ENCODE measurements at regions not wholly inside any gene's neighbourhood (a gene's known extent, or its start where the extent isn't known, plus 50 kb on each side); places are given as distances from the start of the nearest gene placed in this dataset.
"Not testable (repeated sequence)": the region's sequence is repeated elsewhere in the genome, so short reads cannot be mapped to it uniquely, and the experiment has no call there.

DNA sequence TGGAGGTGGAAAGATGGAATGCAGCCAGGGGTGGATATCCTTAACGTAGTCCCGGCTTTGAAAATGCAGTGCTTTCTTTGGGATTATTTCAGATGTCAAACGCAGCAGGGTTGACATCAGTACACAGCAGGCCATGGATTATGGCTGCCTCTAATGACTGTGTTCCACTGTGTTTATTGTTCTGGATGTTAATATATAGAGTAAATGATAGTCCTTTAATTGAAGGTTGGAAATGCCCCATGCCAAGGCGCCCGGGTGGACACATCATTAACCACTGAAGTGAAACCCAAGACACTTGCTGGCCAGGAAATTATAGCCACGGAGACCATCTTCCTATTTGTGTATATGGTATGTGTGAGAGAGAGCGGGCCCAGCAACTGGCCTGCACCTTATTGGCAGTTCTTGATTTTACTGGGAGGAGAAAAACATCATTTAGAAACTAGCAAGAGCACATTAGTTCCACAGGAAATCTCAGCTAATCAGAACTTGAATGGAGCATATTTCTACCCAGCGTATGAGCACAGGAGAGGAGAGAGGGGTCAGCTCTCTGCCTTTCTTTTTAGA is 254.9 kb upstream of the RASGRP1 start:
- no peak for DNase-seq

DNA sequence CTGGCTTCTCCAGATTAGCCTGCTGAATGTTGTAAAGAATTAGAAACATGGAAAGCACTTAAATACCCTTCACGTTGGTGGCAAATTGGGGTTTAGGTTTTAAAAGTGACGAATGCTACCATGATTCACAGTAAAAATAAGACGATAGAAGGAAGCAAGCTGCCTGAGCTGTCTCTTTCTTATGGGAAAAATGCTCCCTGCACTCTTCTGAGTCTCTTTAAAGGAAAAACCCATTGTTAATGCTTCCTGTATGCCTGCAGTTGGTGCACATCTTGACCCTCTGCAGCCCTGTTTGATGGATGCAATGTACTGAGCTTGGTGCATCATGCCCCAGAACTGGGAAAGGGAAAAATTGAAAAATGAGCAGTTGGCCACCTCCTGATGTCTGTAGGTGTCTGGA is 258.6 kb upstream of the RASGRP1 start:
- DNase-seq = no peak

DNA sequence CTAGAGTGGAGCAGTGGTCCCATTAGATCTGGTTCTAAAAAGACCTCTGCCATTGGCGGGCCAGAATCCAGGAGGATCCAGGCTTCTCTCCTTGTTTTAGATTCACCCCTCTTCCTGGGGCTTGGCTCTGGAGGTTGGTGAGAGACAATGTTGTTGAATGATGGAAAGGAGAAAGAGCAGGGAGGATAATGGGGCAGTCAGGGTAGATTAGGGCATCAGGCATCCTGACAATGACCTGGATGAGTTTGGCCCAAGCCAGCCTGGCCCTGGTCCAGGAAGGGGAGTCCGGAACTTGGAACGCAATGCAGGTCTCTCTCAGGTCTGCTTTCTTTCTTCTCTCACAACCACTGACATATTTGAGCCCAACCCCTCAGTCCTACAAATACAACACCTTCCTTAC is 260.1 kb upstream of the RASGRP1 start:
- DNase-seq = no peak

DNA sequence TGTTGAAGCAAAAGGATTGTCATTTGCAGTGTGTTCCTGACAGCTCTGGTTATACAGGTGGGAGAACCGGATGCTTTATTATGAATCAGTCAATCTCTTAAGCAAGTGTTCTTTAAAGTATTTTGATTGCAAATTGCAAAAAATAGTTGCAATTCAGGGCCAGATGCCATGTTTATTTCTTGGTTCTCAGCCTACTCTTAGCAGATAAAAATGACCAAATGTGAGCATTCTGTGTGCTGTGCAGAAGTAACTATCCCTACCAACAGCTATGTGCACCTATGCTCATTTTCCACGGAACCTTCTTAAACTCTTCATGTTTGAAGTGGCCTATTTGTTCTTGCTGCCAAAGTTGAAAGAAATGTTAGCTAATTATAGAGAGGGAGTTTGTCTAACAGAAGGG is 262.3 kb upstream of the RASGRP1 start:
- no peak for DNase-seq

DNA sequence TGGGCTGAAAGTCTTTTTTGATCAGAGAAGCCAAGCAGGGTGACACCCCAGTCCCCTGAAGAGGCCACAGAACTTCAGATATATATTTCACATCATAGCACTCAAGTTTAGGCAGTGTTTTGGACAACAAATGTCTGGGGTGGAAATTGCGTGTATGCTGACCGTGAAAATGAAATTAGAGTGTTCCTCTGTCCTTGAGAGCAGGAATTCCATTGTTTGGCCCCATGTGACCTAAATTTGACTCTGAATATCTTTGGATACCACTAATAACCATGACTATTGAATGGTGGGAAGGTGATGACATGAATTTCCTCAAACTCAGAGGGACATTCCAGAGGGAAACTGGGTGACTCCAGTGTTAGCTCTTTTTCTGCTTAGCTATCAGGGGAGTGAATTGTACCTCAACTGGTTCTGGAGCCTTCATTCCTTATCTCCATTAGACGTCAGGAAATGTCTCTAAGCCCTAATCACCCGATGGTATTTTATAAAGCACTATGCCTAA is 263.5 kb upstream of the RASGRP1 start:
- no peak for DNase-seq

DNA sequence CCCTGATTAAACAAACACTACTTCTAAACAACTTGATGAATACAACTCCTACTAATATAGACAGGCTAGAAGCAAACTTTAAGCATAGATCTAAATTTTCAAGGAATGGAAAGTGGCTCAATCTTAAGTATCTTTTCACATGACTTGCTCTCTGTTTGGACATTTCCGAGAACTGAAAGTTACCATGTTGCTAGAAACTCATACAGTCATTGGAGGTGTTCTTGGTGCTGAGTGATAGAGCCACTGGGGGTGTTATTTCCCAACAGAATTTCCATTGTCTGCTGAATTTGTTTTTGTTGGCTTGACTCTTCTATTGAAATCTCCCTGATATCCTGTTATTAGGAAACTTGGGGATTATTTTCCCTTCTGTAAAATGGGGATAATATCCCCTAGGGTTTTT is 264.5 kb upstream of the RASGRP1 start:
- DNase-seq = no peak

DNA sequence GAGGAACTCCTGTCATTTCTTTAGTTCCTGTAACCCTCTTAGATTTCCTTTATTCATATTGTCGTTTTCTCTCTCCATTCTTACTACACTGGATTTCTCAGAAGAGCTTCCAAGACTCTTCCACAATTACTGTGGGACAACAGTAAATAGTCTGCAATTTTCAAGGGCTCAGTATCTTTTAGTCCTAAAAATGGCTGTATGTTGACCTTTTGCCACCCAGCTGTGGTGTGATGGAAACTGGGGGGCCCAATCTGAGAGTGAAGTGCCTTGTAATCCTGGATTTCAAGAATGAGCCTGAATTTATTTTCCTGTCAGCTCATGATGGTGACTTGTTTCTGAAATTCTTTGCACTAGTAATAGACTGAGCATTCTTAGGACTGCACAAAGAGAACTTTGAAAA is 277.6 kb upstream of the RASGRP1 start:
- DNase-seq = no peak

DNA sequence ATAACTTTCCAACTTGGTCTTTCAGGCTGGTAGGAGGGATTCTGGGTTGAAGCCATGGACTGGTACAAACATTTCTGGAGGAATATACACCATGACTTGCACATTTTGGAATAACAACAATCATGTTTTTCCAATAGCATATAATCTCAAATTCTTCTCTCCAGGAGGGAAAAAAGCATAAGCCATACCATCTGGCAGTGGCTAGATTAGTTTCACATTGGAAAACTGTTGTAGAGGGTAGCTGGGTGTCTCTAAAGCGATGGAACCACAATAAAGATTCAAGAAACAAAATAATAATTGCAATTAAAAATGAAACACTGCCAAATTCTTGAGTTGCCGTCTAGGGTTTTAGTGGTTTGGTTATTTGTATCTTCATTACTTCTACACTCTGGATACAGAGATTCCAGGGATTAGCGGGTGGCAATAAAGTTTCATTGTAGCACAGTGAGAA is 278.5 kb upstream of the RASGRP1 start:
- no peak for DNase-seq

DNA sequence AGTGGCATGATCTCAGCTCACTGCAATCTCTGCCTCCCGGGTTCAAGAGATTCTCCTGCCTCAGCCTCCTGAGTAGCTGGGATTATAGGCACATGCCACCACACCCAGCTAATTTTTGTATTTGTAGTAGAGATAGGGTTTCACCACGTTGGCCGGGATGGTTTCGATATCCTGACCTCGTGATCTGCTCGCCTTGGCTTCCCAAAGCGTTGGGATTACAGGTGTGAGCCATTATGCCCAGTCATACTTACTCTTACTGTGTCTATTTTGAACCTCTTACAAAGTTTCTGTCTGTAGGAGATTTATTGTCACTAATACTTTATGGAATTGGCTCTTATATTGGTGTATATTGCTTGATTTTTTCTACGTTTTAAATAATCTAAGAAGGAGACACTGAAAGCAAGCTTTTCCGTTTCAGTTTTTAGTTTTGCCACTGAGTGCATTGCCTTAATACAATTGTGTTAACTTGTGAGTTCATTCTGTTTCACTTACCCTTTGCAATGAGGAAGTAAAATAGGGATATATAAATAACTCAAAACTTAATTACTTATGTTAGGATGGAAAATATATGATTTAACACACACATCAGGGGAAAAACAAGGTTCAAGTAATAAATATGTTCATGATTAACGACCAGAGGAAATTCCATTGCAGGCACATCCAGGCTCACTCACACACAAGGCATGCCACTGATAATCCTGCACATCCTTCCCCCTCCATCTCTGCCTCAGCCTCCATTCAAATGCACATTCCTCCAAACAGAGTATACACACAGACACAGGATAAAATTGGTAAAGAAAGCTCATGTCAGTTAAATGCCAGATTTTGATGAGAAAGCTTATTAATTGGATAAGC is 279.3 kb upstream of the RASGRP1 start:
- DNase-seq = no peak

DNA sequence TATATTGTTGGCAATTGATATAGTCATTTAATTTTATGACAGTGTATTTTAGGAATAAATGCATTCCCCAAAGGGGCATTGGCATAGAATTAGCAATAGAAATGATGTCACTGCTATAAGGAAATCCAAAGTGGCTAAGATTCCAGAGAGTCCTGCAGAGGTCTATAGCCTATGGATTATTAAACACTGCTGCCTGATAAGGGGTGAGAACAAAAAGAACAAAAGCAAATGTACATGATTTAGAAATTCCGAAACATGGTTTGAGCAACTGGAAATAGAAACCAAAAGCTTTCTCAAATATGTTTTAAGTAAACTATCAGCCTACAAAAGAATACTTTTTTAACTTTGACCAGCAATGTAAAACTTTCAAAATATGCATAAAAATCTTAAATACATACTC is 280.1 kb upstream of the RASGRP1 start:
- DNase-seq = no peak

DNA sequence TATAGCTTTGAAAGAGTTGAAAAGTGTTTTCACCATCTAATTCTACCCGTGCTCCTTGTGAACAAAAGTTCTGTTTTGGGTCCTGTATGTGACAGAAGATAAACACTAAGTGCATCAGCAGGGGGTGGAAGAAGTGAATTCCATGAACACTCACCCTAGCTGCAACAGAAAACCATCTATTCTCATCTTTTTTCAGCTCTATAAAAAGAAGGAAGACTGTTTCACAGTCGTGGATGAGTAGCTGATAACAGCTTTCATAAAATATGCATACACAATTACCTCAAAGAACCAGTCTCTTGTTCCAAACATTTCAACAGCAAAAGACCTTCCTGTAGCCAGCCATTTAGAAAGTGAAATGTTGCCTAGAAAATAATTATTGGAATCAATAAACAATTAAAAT is 281.7 kb upstream of the RASGRP1 start:
- DNase-seq = no peak

DNA sequence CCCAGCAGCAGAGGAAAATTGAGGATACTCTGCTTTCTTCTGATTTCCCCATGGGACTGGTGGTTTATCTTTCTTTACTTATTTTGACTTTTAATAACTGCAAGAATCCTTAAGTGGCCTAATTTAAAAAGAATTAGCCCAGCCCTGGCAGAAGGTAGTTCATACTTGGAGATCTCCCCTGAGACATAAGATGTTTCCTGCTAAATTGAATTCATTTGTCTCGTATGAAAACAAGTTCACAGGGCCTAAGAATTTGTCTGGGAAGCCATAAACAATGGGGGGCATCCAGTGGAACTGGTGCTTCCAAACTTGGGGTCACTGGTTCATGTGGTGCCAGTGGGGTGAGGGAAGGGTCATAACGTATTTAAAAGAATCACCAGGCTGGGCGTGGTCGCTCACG is 283.1 kb upstream of the RASGRP1 start:
- no peak for DNase-seq

DNA sequence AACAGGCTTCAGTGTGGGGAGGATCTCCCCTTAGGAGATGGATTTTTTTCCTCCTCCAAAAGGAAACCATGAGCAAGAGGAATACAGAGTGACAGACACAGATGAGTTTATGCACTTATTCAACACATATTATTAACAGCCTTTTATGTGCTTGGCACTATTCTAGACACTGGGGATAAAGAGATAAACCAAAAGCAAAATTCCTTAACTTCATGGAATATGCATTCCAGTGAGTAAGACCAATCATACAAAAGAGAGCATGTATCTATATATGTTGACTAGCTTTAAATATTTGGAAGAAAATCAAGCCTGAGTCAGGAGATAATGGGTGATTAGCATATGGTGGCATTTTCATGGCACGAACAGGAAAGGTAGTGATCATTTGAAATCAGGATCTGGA is 284.4 kb upstream of the RASGRP1 start:
- no peak for DNase-seq

DNA sequence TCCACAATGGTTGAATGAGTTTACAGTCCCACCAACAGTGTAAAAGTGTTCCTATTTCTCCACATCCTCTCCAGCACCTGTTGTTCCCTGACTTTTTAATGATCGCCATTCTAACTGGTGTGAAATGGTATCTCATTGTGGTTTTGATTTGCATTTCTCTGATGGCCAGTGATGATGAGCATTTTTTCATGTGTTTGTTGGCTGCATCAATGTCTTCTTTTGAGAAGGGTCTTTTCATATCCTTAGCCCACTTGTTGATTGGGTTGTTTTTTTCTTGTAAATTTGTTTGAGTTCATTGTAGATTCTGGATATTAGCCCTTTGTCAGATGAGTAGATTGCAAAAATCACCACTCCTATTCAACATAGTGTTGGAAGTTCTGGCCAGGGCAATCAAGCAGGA is 287.6 kb upstream of the RASGRP1 start:
- DNase-seq = not testable (repeated sequence)

DNA sequence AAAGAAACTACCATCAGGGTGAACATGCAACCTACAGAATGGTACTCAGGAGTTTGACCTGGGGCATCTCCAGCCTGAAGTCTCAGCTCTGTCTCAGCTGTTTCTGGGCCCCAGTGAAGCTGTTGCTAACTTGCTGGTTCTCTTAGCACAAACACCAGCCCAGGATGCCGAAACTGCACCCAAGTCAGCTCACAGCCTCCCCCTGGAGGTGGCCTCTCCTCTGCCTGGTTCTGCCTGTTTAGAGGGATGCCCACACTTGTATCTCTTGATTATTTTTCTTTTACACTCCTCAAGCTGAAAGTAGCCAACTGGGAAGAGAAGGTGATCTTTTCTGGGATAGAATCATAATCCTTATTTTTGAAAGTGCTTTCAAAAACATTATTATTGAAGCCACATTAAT is 289.0 kb upstream of the RASGRP1 start:
- no peak for DNase-seq

DNA sequence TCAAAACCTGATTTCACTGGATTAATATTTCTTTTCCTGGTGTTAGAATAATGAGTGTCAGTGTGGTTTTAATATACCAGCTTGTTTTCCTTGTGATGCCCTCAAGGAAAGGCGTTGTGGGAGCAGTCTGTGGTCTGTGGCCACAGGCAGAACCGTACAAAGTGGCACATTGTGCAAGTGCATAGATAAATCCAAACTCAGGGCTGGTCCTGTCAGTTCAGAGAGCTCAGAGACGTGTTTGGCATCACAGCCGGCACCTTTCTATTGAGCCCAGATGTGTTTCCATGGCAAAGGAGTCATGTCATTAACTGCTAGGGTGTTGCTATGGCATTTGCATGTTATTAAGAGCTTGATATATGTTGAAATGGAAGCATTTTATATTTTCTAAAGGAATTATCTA is 289.9 kb upstream of the RASGRP1 start:
- no peak for DNase-seq

DNA sequence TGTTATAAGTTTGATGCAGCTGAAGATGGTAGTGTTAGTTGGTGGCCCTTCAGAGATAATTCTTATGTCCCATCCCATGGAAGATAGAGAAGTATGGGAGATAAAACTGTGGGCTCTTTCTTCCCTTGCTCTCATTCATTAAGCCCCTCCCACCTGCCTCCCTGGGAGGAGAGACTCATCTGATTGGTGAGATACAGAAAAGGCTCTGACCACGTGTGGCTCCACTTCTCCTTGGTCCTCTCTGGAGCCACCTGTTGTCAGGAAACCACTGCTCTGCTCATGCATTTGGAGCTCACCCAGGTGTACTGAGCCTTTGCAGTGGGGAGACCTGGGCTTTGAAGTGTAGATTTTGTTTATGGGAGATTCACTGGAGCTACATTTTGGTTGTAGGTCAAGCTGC is 293.2 kb upstream of the RASGRP1 start:
- DNase-seq = no peak

DNA sequence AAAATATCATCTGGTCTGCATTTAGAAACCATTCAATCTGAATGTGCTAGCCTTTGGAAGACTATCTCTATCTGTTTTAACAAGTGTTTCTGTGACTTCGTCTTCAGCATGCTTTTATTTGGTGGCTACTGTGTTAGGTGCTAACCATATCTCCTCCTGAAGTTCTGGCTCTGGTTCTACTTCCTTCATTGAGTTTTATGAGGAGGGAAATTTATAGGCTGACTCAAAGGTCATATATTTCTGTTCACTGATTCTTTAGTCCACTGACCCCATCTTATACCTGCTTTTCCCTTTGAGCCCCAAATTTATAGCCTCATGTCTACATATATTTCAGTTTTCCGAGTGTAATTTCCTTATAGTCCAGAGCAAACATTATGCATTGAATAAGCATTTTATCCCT is 295.0 kb upstream of the RASGRP1 start:
- DNase-seq = no peak

DNA sequence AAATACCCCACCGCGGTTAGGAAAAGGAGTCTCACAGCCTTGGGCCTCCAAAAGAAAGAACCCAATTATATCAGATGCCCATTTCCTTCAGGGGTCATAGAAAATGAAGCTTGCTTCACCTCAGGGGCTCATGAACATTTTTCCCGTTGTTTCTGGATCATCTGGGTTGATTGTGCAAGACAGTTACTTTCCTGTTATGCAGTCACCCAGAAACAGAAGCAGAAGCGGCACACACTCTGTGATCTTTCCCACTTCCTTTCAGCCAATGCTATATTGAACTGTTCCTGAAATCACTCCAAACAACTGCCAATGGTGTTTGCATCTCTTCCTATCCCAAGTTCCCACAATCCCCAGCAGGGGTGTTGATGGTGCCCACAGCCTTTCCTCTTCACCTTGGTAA is 295.6 kb upstream of the RASGRP1 start:
- no peak for DNase-seq

DNA sequence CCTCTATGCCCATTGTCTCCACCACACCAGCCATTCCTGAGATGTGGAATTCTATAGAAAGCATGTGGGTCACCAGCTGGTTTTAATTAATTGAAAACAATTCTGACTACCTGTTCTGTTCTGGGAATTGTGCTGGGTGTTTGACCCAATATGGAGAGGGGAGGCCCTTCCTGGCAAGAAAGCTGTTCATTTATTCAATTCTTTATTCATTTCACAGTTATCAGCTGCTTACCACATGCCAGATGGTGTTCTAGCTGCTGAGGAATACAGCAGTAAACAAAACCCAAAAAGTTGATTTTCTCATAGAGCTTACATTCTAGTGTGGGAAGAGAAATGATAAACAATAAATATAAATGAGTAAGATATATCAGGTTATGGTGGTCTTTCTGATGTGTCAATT is 296.1 kb upstream of the RASGRP1 start:
- DNase-seq = no peak

DNA sequence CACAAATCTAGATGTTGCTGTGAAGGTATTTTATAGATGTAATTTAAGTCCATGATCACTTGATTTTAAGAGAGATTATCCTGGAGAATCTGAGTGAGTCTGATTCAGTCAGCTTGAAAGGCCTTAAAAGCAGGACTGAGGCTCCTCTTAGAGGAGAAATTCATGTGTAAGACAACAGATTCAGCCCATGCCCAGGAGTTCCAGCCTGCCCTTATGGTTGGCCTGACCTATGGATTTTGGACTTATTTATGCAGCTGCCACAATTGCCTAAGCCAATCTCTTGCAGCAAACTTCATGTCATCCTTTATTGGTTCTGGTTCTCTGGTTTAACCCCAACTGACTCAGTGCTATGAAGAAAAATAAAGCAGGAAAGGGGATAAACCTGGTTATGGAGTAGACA is 296.5 kb upstream of the RASGRP1 start:
- no peak for DNase-seq

DNA sequence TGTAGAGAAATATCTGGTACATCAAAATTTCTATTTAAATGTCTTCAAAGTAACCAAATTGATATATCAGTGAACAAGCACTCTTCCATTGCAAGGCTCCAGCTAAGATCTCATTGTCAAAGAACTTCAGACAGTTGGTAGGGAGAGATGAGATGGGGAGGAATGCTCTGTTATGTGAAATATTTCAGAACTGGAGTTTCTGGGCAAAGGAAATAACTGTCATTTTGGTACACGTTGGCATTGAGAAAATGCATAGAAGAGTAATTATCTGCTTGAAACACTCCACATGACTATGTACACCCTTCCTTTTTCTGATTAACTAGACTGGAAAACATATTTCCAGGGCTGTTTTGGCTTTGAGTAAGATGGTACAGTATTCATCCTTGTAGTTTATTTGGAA is 297.5 kb upstream of the RASGRP1 start:
- no peak for DNase-seq

DNA sequence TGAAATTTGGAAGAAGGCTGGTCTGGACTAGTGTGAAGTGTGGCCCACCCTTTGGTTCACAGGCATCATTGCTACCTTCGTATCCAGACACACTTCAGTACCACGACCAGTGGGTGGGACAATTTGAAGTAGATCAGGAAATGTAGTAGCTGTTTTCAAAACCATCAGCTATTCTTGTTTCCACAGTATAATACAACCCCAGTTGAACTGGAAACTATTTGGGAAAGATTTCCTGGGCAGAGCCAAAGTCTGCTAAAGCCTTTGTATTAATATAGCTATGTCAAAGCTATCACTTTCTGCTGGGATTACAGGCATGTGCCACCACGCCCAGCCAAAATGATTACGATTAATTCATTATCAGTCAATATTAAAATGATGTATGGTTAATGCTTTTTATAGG is 298.8 kb upstream of the RASGRP1 start:
- DNase-seq = no peak

DNA sequence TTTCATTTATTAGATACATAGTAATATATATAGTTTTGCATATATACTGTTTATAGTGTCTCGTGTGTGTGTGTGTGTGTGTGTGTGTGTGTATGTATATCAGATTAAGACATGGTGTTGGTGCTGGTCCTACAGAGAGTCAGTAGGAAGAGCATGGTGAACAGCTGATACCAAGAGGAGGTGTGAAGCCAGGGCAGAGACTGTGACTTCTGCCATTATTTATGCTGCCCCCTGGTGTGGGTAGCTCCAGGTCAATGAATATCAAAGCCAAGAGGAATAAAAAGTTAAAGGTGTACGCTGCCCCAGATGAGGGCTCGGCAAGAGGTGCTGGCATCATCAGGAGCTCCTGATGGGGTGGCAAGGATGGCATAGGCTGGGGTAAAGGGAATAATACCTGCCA is 299.5 kb upstream of the RASGRP1 start:
- DNase-seq = no peak

Measured in activated T-cell treated with anti-CD3 and anti-CD28 coated beads for 4 hours (primary cell).